ENCODE measurements at regions not wholly inside any gene's neighbourhood (a gene's known extent, or its start where the extent isn't known, plus 50 kb on each side); places are given as distances from the start of the nearest gene placed in this dataset.

GRCh38 chr2:51813247-51813646 lies 781.3 kb upstream of the NRXN1 start:
- Histone ChIP-seq H3K9ac (ENCODE audit: low read length) (no peak overlapping the region), H2AFZ (ENCODE audit: low read length) (no peak overlapping the region), H3K4me2 (ENCODE audit: low read depth, low read length, poor library complexity, severe bottlenecking) (no peak overlapping the region)

GRCh38 chr2:51812138-51812866 lies 780.4 kb upstream of the NRXN1 start:
- H3K79me2 ChIP-seq (ENCODE audit: low read length), result no peaks in the 10 kb centered on the region
- no peak overlapping the region for H2AFZ ChIP-seq (ENCODE audit: low read length)
- no peaks in the 10 kb centered on the region; the same call in 1 of the 2 replicates for H3K9me2 ChIP-seq (replicated peaks; ENCODE audit: insufficient read depth, low read length)
- H3K4me2 ChIP-seq (ENCODE audit: low read depth, low read length, poor library complexity, severe bottlenecking), result no peak overlapping the region
- H3K9me3 ChIP-seq (ENCODE audit: low read length), result peaks cover 7% of the 10 kb centered on the region; the same call in 1 of the 2 replicates
- H3K4me1 ChIP-seq (ENCODE audit: low read length), result no peaks in the 10 kb centered on the region
- H3K9ac ChIP-seq (ENCODE audit: low read length), result no peak overlapping the region
- H3K36me3 ChIP-seq (ENCODE audit: insufficient read depth, low read length), result no peaks in the 10 kb centered on the region
- H3K27me3 ChIP-seq (ENCODE audit: low read length), result no peaks in the 10 kb centered on the region
- no peak overlapping the region for H3K4me3 ChIP-seq (ENCODE audit: low read length)
- H3K27ac ChIP-seq (ENCODE audit: low read length), result no peak overlapping the region
- no peak for DNase-seq
- H4K20me1 ChIP-seq (ENCODE audit: insufficient read depth, low read depth, low read length), result no peaks in the 10 kb centered on the region

More at GRCh38 chr2:51813247-51813646, 781.3 kb upstream of the NRXN1 start:
- Histone ChIP-seq H4K20me1 (ENCODE audit: insufficient read depth, low read depth, low read length) (no peaks in the 10 kb centered on the region), H3K4me1 (ENCODE audit: low read length) (no peaks in the 10 kb centered on the region), H3K27me3 (ENCODE audit: low read length) (no peaks in the 10 kb centered on the region), H3K79me2 (ENCODE audit: low read length) (no peaks in the 10 kb centered on the region), H3K27ac (ENCODE audit: low read length) (no peak overlapping the region), H3K36me3 (ENCODE audit: insufficient read depth, low read length) (no peaks in the 10 kb centered on the region), H3K4me3 (ENCODE audit: low read length) (no peak overlapping the region), H3K9me3 (ENCODE audit: low read length) (peaks cover 6% of the 10 kb centered on the region; the same call in 1 of the 2 replicates), H3K9me2 (replicated peaks; ENCODE audit: insufficient read depth, low read length) (no peaks in the 10 kb centered on the region; the same call in 1 of the 2 replicates)
- no peak for DNase-seq

DNA sequence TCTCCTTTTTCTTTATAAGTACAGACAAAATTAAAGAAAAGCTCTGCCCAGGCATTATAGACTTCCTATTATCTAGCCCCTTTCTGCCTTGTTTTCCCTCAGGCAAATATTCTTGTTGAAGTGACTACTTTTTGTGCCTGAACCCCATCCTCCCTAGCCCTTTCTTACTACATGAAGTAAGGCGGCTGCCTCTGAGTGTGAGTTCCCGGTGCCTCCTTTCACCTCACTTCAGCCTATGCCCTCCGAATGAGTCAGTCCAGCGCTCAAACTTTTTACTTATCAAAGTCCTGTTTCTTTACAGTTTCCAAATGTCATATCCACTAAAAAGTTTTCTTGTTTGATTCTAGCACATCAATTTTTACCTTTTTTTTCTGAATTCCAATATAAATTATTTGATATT lies 778.3 kb upstream of the NRXN1 start:
- H3K9me2 ChIP-seq (replicated peaks; ENCODE audit: insufficient read depth, low read length), result no peaks in the 10 kb centered on the region; the same call in 1 of the 2 replicates
- H3K27ac ChIP-seq (ENCODE audit: low read length), result no peak overlapping the region
- no peaks in the 10 kb centered on the region for H3K27me3 ChIP-seq (ENCODE audit: low read length)
- H3K36me3 ChIP-seq (ENCODE audit: insufficient read depth, low read length), result no peaks in the 10 kb centered on the region
- peaks cover 10% of the 10 kb centered on the region for H3K9me3 ChIP-seq (ENCODE audit: low read length)
- H3K4me3 ChIP-seq (ENCODE audit: low read length), result no peak overlapping the region
- H3K4me1 ChIP-seq (ENCODE audit: low read length), result no peaks in the 10 kb centered on the region
- no peaks in the 10 kb centered on the region for H4K20me1 ChIP-seq (ENCODE audit: insufficient read depth, low read depth, low read length)
- H3K9ac ChIP-seq (ENCODE audit: low read length), result no peak overlapping the region
- DNase-seq, result no peak
- no peak overlapping the region for H2AFZ ChIP-seq (ENCODE audit: low read length)
- no peak overlapping the region for H3K4me2 ChIP-seq (ENCODE audit: low read depth, low read length, poor library complexity, severe bottlenecking)
- H3K79me2 ChIP-seq (ENCODE audit: low read length), result no peaks in the 10 kb centered on the region

GRCh38 chr2:51807229-51807628 lies 775.3 kb upstream of the NRXN1 start:
- H3K27ac ChIP-seq (ENCODE audit: low read length), result no peak overlapping the region
- H2AFZ ChIP-seq (ENCODE audit: low read length), result no peak overlapping the region
- no peaks in the 10 kb centered on the region for H4K20me1 ChIP-seq (ENCODE audit: insufficient read depth, low read depth, low read length)

DNA sequence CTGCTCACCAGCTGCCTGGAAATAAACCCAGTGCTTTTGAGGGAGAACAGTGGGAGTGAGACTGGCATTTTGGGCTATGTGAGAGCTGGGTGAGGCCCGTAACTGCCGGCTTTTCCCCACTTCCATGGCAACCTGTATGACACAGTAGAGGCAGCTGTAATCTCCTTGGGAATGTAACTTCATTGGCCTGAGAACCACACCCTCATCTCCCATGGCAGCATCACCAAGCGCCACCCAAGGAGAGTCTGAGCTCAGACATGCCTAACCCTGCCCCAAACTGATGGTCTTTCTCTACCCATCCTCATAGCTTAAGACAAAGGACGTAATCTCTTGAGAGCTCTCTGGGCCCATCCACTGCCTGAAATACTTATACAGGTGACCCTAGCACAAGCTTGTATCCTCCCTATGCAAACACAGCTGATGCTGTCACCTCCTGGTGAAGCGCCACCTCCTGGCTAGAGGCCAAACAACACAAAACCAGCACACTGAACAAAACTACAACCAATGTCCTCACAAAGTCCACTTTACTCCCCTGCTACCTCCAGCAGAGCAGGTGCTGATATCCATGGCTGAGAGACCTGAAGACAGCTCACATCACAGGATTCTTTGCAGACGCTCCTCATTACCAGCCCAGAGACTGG lies 763.4 kb upstream of the NRXN1 start:
- no peak overlapping the region for H3K4me2 ChIP-seq (ENCODE audit: low read depth, low read length, poor library complexity, severe bottlenecking)
- DNase-seq, result peak; percentile 56
- no peaks in the 10 kb centered on the region for H3K36me3 ChIP-seq (ENCODE audit: insufficient read depth, low read length)
- no peaks in the 10 kb centered on the region for H3K4me1 ChIP-seq (ENCODE audit: low read length)
- H3K27me3 ChIP-seq (ENCODE audit: low read length), result no peaks in the 10 kb centered on the region
- no peak overlapping the region for H3K27ac ChIP-seq (ENCODE audit: low read length)
- H3K9me3 ChIP-seq (ENCODE audit: low read length), result peaks cover 8% of the 10 kb centered on the region
- H4K20me1 ChIP-seq (ENCODE audit: insufficient read depth, low read depth, low read length), result no peaks in the 10 kb centered on the region
- no peak overlapping the region for H3K4me3 ChIP-seq (ENCODE audit: low read length)
- no peaks in the 10 kb centered on the region for H3K9me2 ChIP-seq (replicated peaks; ENCODE audit: insufficient read depth, low read length)
- H3K9ac ChIP-seq (ENCODE audit: low read length), result no peak overlapping the region
- H2AFZ ChIP-seq (ENCODE audit: low read length), result no peak overlapping the region
- H3K79me2 ChIP-seq (ENCODE audit: low read length), result no peaks in the 10 kb centered on the region

More at GRCh38 chr2:51807229-51807628, 775.3 kb upstream of the NRXN1 start:
- no peak overlapping the region for H3K4me2 ChIP-seq (ENCODE audit: low read depth, low read length, poor library complexity, severe bottlenecking)
- no peak overlapping the region for H3K4me3 ChIP-seq (ENCODE audit: low read length)
- no peak for DNase-seq
- no peaks in the 10 kb centered on the region for H3K79me2 ChIP-seq (ENCODE audit: low read length)
- no peaks in the 10 kb centered on the region for H3K27me3 ChIP-seq (ENCODE audit: low read length)
- no peaks in the 10 kb centered on the region for H3K4me1 ChIP-seq (ENCODE audit: low read length)
- H3K36me3 ChIP-seq (ENCODE audit: insufficient read depth, low read length), result no peaks in the 10 kb centered on the region
- peaks cover 5% of the 10 kb centered on the region for H3K9me3 ChIP-seq (ENCODE audit: low read length)
- no peaks in the 10 kb centered on the region for H3K9me2 ChIP-seq (replicated peaks; ENCODE audit: insufficient read depth, low read length)
- H3K9ac ChIP-seq (ENCODE audit: low read length), result no peak overlapping the region

- Histone ChIP-seq H3K36me3 (ENCODE audit: insufficient read depth, low read length) (no peaks in the 10 kb centered on the region), H3K4me1 (ENCODE audit: low read length) (no peaks in the 10 kb centered on the region), H3K79me2 (ENCODE audit: low read length) (no peaks in the 10 kb centered on the region), H3K4me3 (ENCODE audit: low read length) (no peak overlapping the region), H3K27ac (ENCODE audit: low read length) (no peak overlapping the region), H2AFZ (ENCODE audit: low read length) (no peak overlapping the region), H3K27me3 (ENCODE audit: low read length) (no peaks in the 10 kb centered on the region), H3K9me3 (ENCODE audit: low read length) (peaks cover 8% of the 10 kb centered on the region), H3K9me2 (replicated peaks; ENCODE audit: insufficient read depth, low read length) (no peaks in the 10 kb centered on the region), H3K4me2 (ENCODE audit: low read depth, low read length, poor library complexity, severe bottlenecking) (no peak overlapping the region), H4K20me1 (ENCODE audit: insufficient read depth, low read depth, low read length) (no peaks in the 10 kb centered on the region), H3K9ac (ENCODE audit: low read length) (no peak overlapping the region)
- DNase-seq, result no peak
Observed at GRCh38 chr2:51791496-51791895, 759.6 kb upstream of the NRXN1 start.

DNA sequence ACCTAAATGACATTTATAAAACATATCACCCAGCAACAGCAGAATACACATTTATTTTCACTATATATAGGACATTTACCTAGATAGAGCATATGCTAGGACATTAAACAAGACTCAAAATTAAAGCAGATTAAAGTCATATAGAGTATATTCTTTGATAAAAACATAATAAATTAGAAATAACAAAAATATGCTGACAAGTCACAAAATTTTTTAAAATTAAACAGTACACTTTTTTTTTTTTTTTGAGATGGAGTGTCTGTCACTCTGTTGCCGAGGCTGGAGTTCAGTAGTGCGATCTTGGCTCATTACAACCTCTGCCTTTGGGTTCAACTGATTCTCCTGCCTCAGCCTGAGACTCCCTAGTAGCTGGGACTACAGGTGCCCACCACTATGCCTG lies 758.9 kb upstream of the NRXN1 start:
- no peak overlapping the region for H2AFZ ChIP-seq (ENCODE audit: low read length)
- no peak overlapping the region for H3K4me2 ChIP-seq (ENCODE audit: low read depth, low read length, poor library complexity, severe bottlenecking)
- no peak overlapping the region for H3K4me3 ChIP-seq (ENCODE audit: low read length)
- H3K9me3 ChIP-seq (ENCODE audit: low read length), result peaks cover 4% of the 10 kb centered on the region
- no peaks in the 10 kb centered on the region for H3K27me3 ChIP-seq (ENCODE audit: low read length)
- no peak overlapping the region for H3K9ac ChIP-seq (ENCODE audit: low read length)
- no peak for DNase-seq
- H3K36me3 ChIP-seq (ENCODE audit: insufficient read depth, low read length), result no peaks in the 10 kb centered on the region
- no peaks in the 10 kb centered on the region for H3K79me2 ChIP-seq (ENCODE audit: low read length)
- H3K4me1 ChIP-seq (ENCODE audit: low read length), result no peaks in the 10 kb centered on the region
- no peak overlapping the region for H3K27ac ChIP-seq (ENCODE audit: low read length)
- no peaks in the 10 kb centered on the region for H4K20me1 ChIP-seq (ENCODE audit: insufficient read depth, low read depth, low read length)
- H3K9me2 ChIP-seq (replicated peaks; ENCODE audit: insufficient read depth, low read length), result no peaks in the 10 kb centered on the region

GRCh38 chr2:51789918-51790317 lies 758.0 kb upstream of the NRXN1 start:
- Histone ChIP-seq H3K9ac (ENCODE audit: low read length) (no peak overlapping the region), H3K4me1 (ENCODE audit: low read length) (no peaks in the 10 kb centered on the region), H2AFZ (ENCODE audit: low read length) (no peak overlapping the region), H4K20me1 (ENCODE audit: insufficient read depth, low read depth, low read length) (no peaks in the 10 kb centered on the region), H3K27me3 (ENCODE audit: low read length) (no peaks in the 10 kb centered on the region), H3K36me3 (ENCODE audit: insufficient read depth, low read length) (no peaks in the 10 kb centered on the region), H3K79me2 (ENCODE audit: low read length) (no peaks in the 10 kb centered on the region), H3K9me2 (replicated peaks; ENCODE audit: insufficient read depth, low read length) (no peaks in the 10 kb centered on the region), H3K27ac (ENCODE audit: low read length) (no peak overlapping the region), H3K4me3 (ENCODE audit: low read length) (no peak overlapping the region), H3K9me3 (ENCODE audit: low read length) (peaks cover 4% of the 10 kb centered on the region), H3K4me2 (ENCODE audit: low read depth, low read length, poor library complexity, severe bottlenecking) (no peak overlapping the region)
- DNase-seq, result no peak

Data from Karpas-422 (cell line).